B cell (primary cell): ENCODE measurements at regions not wholly inside any gene's neighbourhood (a gene's known extent, or its start where the extent isn't known, plus 50 kb on each side); places are given as distances from the start of the nearest gene placed in this dataset.

Experiments used
- CTCF ChIP-seq: fragments of 200-600 bp; IDR thresholded peaks from one replicate; pipeline ENCODE4 v1.8.0; 2022; ENCODE audit warnings: antibody characterized with exemption, mild to moderate bottlenecking
- EZH2 ChIP-seq: IDR thresholded peaks from 2 replicates; pipeline ENCODE4 v1.6.1; 2012; ENCODE audit warnings: borderline replicate concordance, low read depth, mild to moderate bottlenecking, moderate library complexity, low read length; ENCODE audit not compliant: insufficient read depth, poor library complexity, severe bottlenecking

- no peak for TF ChIP-seq CTCF
- TF ChIP-seq EZH2 = no peak
These were observed 322.5 kb upstream of the EPHA3 start for GRCh38 chr3:88784925-88785324.
